ENCODE measurements at regions not wholly inside any gene's neighbourhood (a gene's known extent, or its start where the extent isn't known, plus 50 kb on each side); places are given as distances from the start of the nearest gene placed in this dataset.

DNA sequence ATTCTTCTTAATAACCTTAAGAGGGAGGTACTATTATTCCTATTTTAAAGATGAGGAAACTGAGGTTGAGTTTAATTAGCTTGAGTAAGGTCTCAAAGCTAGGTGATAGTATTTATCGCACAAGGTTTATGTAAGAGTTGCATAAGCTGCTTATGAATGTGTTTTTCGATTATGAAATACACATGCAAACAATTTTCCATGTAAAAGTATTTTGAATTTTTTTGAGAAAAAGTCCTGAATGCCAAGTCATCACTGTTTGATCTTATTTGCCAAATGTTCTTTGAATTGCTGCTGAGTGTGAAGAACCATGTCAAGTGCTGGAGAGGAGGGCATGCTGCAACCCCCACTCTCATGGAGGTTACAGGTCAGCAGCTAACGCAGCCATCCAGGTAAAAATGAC is 174.4 kb downstream of the CARTPT start:
- Histone ChIP-seq H2BK120ac (ENCODE audit: low read depth, low read length) (no peak overlapping the region), H4K5ac (ENCODE audit: low read depth, low read length) (no peak overlapping the region), H2AK9ac (replicated peaks; ENCODE audit: low read depth, low read length, poor library complexity) (no peak overlapping the region), H3K56ac (ENCODE audit: extremely low read depth, insufficient read depth, low read length) (no peak overlapping the region), H3K27ac (ENCODE audit: insufficient read depth, low read length) (no peak overlapping the region), H2AK5ac (ENCODE audit: low read depth, low read length) (no peak overlapping the region), H3K23ac (ENCODE audit: low read depth, low read length) (no peak overlapping the region), H3K4me2 (ENCODE audit: low read depth, low read length) (no peak overlapping the region), H4K8ac (ENCODE audit: low read depth in 2 of 2, low read length in 2 of 2) (no peak overlapping the region), H3K4me1 (ENCODE audit: control insufficient read depth, insufficient read depth, low read length) (peaks cover 8% of the 10 kb centered on the region), H3K4ac (ENCODE audit: low read depth, low read length) (no peak overlapping the region), H3K14ac (replicated peaks; ENCODE audit: low read depth, low read length) (no peak overlapping the region), H3K27me3 (ENCODE audit: control insufficient read depth, insufficient read depth, low read length) (peaks cover 28% of the 10 kb centered on the region), H4K20me1 (ENCODE audit: insufficient read depth, low read length) (no peaks in the 10 kb centered on the region), H2BK15ac (ENCODE audit: low read depth, low read length) (no peak overlapping the region), H2AFZ (replicated peaks; ENCODE audit: low read length, poor library complexity) (no peak overlapping the region), H3K9me1 (ENCODE audit: insufficient read depth, low read length) (0 out of 2 replicates have a peak, but pooled peaks cover 2% of the 10 kb centered on the region), H3K9me3 (ENCODE audit: control insufficient read depth, insufficient read depth, low read length) (no peaks in the 10 kb centered on the region), H2BK5ac (ENCODE audit: low read depth, low read length, poor library complexity, severe bottlenecking) (no peak overlapping the region), H3K4me3 (ENCODE audit: insufficient read depth, low read depth, low read length) (no peak overlapping the region), H2BK20ac (ENCODE audit: low read depth, low read length) (no peak overlapping the region), H4K91ac (ENCODE audit: insufficient read depth, low read depth, low read length) (no peak overlapping the region), H3K9ac (ENCODE audit: low read depth, low read length) (no peak overlapping the region), H3K18ac (ENCODE audit: low read depth, low read length) (no peak overlapping the region), H3K79me1 (ENCODE audit: low read depth in 1 of 2, low read length in 2 of 2) (no peaks in the 10 kb centered on the region), H3K36me3 (ENCODE audit: control insufficient read depth, insufficient read depth, low read length) (no peaks in the 10 kb centered on the region)
- dilution Hi-C loops (cut with HindIII; ENCODE audit: low sequenced_read_pairs, unreplicated experiment) (no loop called here), in situ Hi-C loops (cut with MboI; ENCODE audit: low sequenced_read_pairs) (no loop called here), intact Hi-C loops (cut with micrococcal nuclease) (no loop called here)
- WGBS, 2 experiments (ENCODE audit: extremely low coverage in 2 of 2, insufficient read length in 1 of 2), result no CpG with 5 or more reads among the region's 3 CpGs
- ATAC-seq (ENCODE audit: low read depth) (no peak), DNase-seq (no peak)
- CTCF ChIA-PET, result no interaction called here
- POLR2A ChIA-PET (ENCODE audit: unreplicated experiment), result no interaction called here
- no TSS peak for BruUV-seq (replicated peaks)
- no peak for TF ChIP-seq FOS (IDR thresholded peaks at IDR 0.05; ENCODE audit: low read depth, low read length)
- no peak for TF ChIP-seq RFX5 (IDR thresholded peaks at IDR 0.05; ENCODE audit: low read depth, low read length)
- no peak for TF ChIP-seq MAZ (IDR thresholded peaks at IDR 0.05; ENCODE audit: borderline replicate concordance, low read depth, low read length)
- no peak for TF ChIP-seq MAFK (IDR thresholded peaks at IDR 0.05; ENCODE audit: low read depth, low read length)
- no peak for TF ChIP-seq RAD21 (IDR thresholded peaks at IDR 0.05; ENCODE audit: low read length)
- TF ChIP-seq CEBPB (IDR thresholded peaks at IDR 0.05; ENCODE audit: low read depth, low read length), result no peak; the same call in 1 of the 2 replicates
- no peak for TF ChIP-seq USF2 (IDR thresholded peaks at IDR 0.05; ENCODE audit: low read depth, low read length)
- TF ChIP-seq CHD1 (IDR thresholded peaks at IDR 0.05; ENCODE audit: low read depth, low read length), result no peak
- TF ChIP-seq POLR2A (IDR thresholded peaks at IDR 0.05; ENCODE audit: low read depth, low read length), result no peak
- TF ChIP-seq, protein P1, sequence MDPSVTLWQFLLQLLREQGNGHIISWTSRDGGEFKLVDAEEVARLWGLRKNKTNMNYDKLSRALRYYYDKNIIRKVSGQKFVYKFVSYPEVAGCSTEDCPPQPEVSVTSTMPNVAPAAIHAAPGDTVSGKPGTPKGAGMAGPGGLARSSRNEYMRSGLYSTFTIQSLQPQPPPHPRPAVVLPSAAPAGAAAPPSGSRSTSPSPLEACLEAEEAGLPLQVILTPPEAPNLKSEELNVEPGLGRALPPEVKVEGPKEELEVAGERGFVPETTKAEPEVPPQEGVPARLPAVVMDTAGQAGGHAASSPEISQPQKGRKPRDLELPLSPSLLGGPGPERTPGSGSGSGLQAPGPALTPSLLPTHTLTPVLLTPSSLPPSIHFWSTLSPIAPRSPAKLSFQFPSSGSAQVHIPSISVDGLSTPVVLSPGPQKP (IDR thresholded peaks at IDR 0.05; ENCODE audit: borderline replicate concordance, low read depth, low read length), result no peak
- no peak for TF ChIP-seq CTCF (conservative IDR thresholded peaks at IDR 0.05; ENCODE audit: low read depth, low read length)
- TF ChIP-seq BHLHE40 (IDR thresholded peaks at IDR 0.05; ENCODE audit: low read depth, low read length), result no peak
- TF ChIP-seq SMC3 (IDR thresholded peaks at IDR 0.05; ENCODE audit: low read depth, low read length), result no peak
- no peak for TF ChIP-seq RCOR1 (IDR thresholded peaks at IDR 0.05; ENCODE audit: insufficient replicate concordance, low read length)
- TF ChIP-seq NFE2L2 (IDR thresholded peaks at IDR 0.05; ENCODE audit: low read depth, low read length), result no peak
- TF ChIP-seq MXI1 (IDR thresholded peaks at IDR 0.05; ENCODE audit: borderline replicate concordance, low read depth, low read length), result no peak

Data from IMR-90 (cell line).